Testis (tissue), 2 donors: ENCODE measurements at regions not wholly inside any gene's neighbourhood (a gene's known extent, or its start where the extent isn't known, plus 50 kb on each side); places are given as distances from the start of the nearest gene placed in this dataset.
"Not testable (repeated sequence)": the region's sequence is repeated elsewhere in the genome, so short reads cannot be mapped to it uniquely, and the experiment has no call there.

ENCODE experiments used
- DNase-seq: peaks from one replicate; pipeline ENCODE4 v3.0.0-alpha.2; 2019
- H3K27ac ChIP-seq, 2 donors: fragments of 200-600 bp; sonication (generic); one replicate each; pipeline ENCODE4 v1.5.1; 2019
- H3K27me3 ChIP-seq: fragments of 200-600 bp; sonication (generic); one replicate; pipeline ENCODE4 v1.5.1; 2019
- H3K36me3 ChIP-seq: fragments of 200-600 bp; sonication (generic); one replicate; pipeline ENCODE4 v1.5.1; 2017; ENCODE audit warnings: low read depth; ENCODE audit errors: missing control alignments
- H3K4me1 ChIP-seq: fragments of 200-600 bp; sonication (generic); one replicate; pipeline ENCODE4 v1.5.1; 2019
- H3K4me3 ChIP-seq, 2 donors: fragments of 200-600 bp; sonication (generic); one replicate each; pipeline ENCODE4 v1.5.1; 2017 to 2019
- H3K9me3 ChIP-seq: fragments of 200-600 bp; sonication (generic); one replicate; pipeline ENCODE4 v1.5.1; 2017
- CTCF ChIP-seq, 3 experiments: fragments of 450-650 bp in 2 of 3; fragments of 200-600 bp in 1 of 3; sonication (generic) in 1 of 3; IDR thresholded peaks; one replicate each; pipeline ENCODE4 v1.5.1; 2016 to 2019; ENCODE audit warnings: antibody characterized with exemption in 3 of 3, mild to moderate bottlenecking in 2 of 3, moderate library complexity in 1 of 3
- POLR2A ChIP-seq: fragments of 450-650 bp; IDR thresholded peaks from one replicate; pipeline ENCODE4 v1.6.1; 2017; ENCODE audit warnings: antibody characterized with exemption, mild to moderate bottlenecking, moderate library complexity
- WGBS, 2 donors: methylation state at CpG; one replicate each; pipeline ENCODE4 v1.1.5; 2018; 5-methylcytosine and 5-hydroxymethylcytosine counted together
- intact Hi-C: fragments of 100-400 bp; cut with DNase I; formaldehyde crosslinking; loops from one replicate; pipeline ENCODE4 v1.15.1; 2023; ENCODE audit warnings: low total_unique reads

DNA sequence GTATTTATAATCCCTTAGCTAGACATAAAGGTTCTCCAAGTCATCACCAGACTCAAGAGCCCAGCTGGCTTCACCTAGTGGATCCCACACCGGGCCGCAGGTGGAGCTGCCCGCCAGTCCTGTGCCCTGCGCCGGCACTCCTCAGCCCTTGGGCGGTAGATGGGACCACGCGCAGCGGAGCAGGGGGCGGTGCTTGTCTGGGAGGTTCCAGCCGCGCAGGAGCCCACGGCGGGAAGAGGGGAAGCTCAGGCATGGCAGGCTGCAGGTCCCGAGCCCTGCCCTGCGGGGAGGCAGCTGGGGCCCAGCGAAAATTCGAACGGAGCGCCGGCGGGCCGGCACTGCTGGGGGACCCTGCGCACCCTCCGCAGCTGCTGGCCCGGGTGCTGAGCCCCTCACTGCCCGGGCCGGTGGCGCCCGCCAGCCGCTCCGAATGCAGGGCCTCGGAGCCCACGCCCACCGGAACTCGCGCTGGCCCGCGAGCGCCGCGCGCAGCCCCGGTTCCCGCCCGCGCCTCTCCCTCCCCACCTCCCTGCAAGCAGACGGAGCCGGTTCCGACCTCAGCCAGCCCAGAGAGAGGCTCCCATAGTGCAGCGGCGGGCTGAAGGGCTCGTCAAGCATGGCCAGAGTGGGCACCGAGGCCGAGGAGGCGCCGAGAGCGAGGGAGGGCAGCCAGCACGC is 675.6 kb downstream of the REEP3 start:
- Histone ChIP-seq H3K4me3 (peak overlapping the region; percentile 39 to 45), H3K4me1 (no peaks in the 10 kb centered on the region), H3K9me3 (no peaks in the 10 kb centered on the region), H3K36me3 (no peaks in the 10 kb centered on the region), H3K27me3 (no peaks in the 10 kb centered on the region), H3K27ac (no peak overlapping the region)
- intact Hi-C loops, result no loop called here
- WGBS, 2 donors, result 55 to 79% methylated on average over 6 to 58 of the region's 59 CpGs
- DNase-seq, result peak; percentile 26
- TF ChIP-seq CTCF (IDR thresholded peaks at IDR 0.05) (no peak), POLR2A (no peak)

GRCh38 chr10:64201936-64202335 is 680.7 kb downstream of the REEP3 start:
- no peak for DNase-seq
- no peaks in the 10 kb centered on the region for H3K36me3 ChIP-seq
- H3K27me3 ChIP-seq, result no peaks in the 10 kb centered on the region
- no peak overlapping the region for H3K27ac ChIP-seq
- no peak overlapping the region for H3K4me3 ChIP-seq
- WGBS, 2 donors, result 93 to 97% methylated on average over 2 of the region's 2 CpGs
- TF ChIP-seq CTCF (IDR thresholded peaks at IDR 0.05) (no peak), POLR2A (no peak)
- no peaks in the 10 kb centered on the region for H3K4me1 ChIP-seq
- no peaks in the 10 kb centered on the region for H3K9me3 ChIP-seq
- intact Hi-C loops, result no loop called here

DNA sequence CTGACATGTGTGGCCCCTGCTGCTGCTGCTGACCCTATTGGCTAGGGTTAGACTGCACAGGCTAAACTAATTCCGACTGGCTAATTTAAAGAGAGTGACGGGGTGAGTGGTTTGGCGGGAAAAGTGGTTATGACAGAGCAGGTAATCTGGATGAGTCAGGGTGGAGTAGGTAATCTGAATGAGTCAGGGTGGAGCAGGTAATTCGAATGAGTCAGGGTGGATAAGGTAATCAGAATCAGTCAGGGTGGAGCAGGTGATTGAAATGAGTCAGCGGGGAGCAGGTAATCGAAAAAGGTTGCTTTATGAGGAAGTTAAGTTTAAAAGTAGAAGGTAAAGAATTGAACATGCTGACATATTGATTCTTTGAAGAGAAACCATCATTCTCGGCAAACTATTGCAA is 683.3 kb downstream of the REEP3 start:
- H3K36me3 ChIP-seq, H3K4me1 ChIP-seq, H3K4me3 ChIP-seq, H3K9me3 ChIP-seq, DNase-seq, intact Hi-C loops, H3K27ac ChIP-seq, H3K27me3 ChIP-seq: not testable (repeated sequence)
- 89 to 91% methylated on average over 7 of the region's 7 CpGs for WGBS, 2 donors

GRCh38 chr10:64206409-64206808 is 685.2 kb downstream of the REEP3 start:
- DNase-seq, result no peak
- Histone ChIP-seq H3K4me1 (no peaks in the 10 kb centered on the region), H3K4me3 (no peak overlapping the region), H3K27ac (no peak overlapping the region), H3K36me3 (no peaks in the 10 kb centered on the region), H3K9me3 (no peaks in the 10 kb centered on the region), H3K27me3 (no peaks in the 10 kb centered on the region)
- WGBS, 2 donors, result 75 to 84% methylated on average over 2 of the region's 2 CpGs
- TF ChIP-seq CTCF (IDR thresholded peaks at IDR 0.05) (no peak), POLR2A (no peak)
- intact Hi-C loops, result no loop called here

- no peaks in the 10 kb centered on the region for H3K27me3 ChIP-seq
- no peak overlapping the region for H3K27ac ChIP-seq
- TF ChIP-seq CTCF (IDR thresholded peaks at IDR 0.05) (no peak), POLR2A (no peak)
- peak; percentile 13 for DNase-seq
- WGBS, 2 donors, result 50 to 56% methylated on average over 3 of the region's 3 CpGs
- H3K36me3 ChIP-seq, result no peaks in the 10 kb centered on the region
- H3K4me1 ChIP-seq, result no peaks in the 10 kb centered on the region
- no peaks in the 10 kb centered on the region for H3K9me3 ChIP-seq
- intact Hi-C loops, result no loop called here
- H3K4me3 ChIP-seq, result no peak overlapping the region
Observed at GRCh38 chr10:64209561-64209960, 688.4 kb downstream of the REEP3 start.
